Right lobe of liver (tissue), 6 donors: ENCODE measurements at regions not wholly inside any gene's neighbourhood (a gene's known extent, or its start where the extent isn't known, plus 50 kb on each side); places are given as distances from the start of the nearest gene placed in this dataset.
A peak's percentile ranks its signal among the peaks of the same experiment; 100 is the strongest.
"Not testable (repeated sequence)": the region's sequence is repeated elsewhere in the genome, so short reads cannot be mapped to it uniquely, and the experiment has no call there.

Source experiments
- ATAC-seq, 4 donors: fragments of 200-7000 bp; cut with Tn5 transposase; one replicate each; pipeline ENCODE4 v1.9.1; 2020; ENCODE audit warnings: mild to moderate bottlenecking in 4 of 4, moderate library complexity in 4 of 4
- DNase-seq, 3 donors: peaks; one replicate each; pipeline ENCODE4 v3.0.0-alpha.2; 2020
- H3K27ac ChIP-seq, 3 donors: fragments of 200-600 bp; one replicate each; pipeline ENCODE4 v1.8.0; 2022
- H3K27me3 ChIP-seq, 2 donors: fragments of 200-600 bp; one replicate each; pipeline ENCODE4 v1.8.0; 2022
- H3K36me3 ChIP-seq, 4 donors: fragments of 200-600 bp; sonication (generic) in 1 of 4; one replicate each; pipeline versions ENCODE4 v1.5.1 to v1.8.0; 2017 to 2022; ENCODE audit warnings: control low read depth in 1 of 4
- H3K4me1 ChIP-seq, 4 donors: fragments of 200-600 bp; sonication (generic) in 1 of 4; one replicate each; pipeline versions ENCODE4 v1.5.1 to v1.8.0; 2017 to 2022; ENCODE audit warnings: control low read depth in 1 of 4
- H3K4me3 ChIP-seq, 3 donors: fragments of 200-600 bp; one replicate each; pipeline ENCODE4 v1.8.0; 2022
- H3K9me3 ChIP-seq, 4 donors: fragments of 200-600 bp; sonication (generic) in 1 of 4; one replicate each; pipeline versions ENCODE4 v1.5.1 to v1.8.0; 2017 to 2022; ENCODE audit warnings: control low read depth in 1 of 4
- CTCF ChIP-seq, 4 donors: fragments of 200-600 bp in 3 of 4; fragments of 450-650 bp in 1 of 4; IDR thresholded peaks; one replicate each; pipeline versions ENCODE4 v1.5.1 to v1.8.0; 2016 to 2022; ENCODE audit warnings: antibody characterized with exemption in 4 of 4, mild to moderate bottlenecking in 2 of 4
- POLR2A ChIP-seq: fragments of 450-650 bp; IDR thresholded peaks from one replicate; pipeline ENCODE4 v1.6.1; 2017; ENCODE audit warnings: antibody characterized with exemption, mild to moderate bottlenecking
- WGBS: methylation state at CpG from one replicate; pipeline ENCODE4 v1.1.6; 2018; ENCODE audit warnings: low coverage, low lambda C conversion rate; ENCODE audit not compliant: insufficient coverage; ENCODE audit errors: missing lambda C conversion rate; 5-methylcytosine and 5-hydroxymethylcytosine counted together
- intact Hi-C, 2 donors: fragments of 100-400 bp; cut with DNase I; formaldehyde crosslinking; loops; one replicate each; pipeline versions ENCODE4 v1.11.2 to v1.14.1; 2022
- donor health status: DM: no; HTN: yes; CAD: no.
- donor health status: DM: no; HTN: no; CAD: no.
- donor health status: DM: no; HTN: no; CAD: no.
- donor health status: DM: no; HTN: yes; CAD: no.
- donor health status: DM: no; HTN: yes; CAD: no.

- no peak for TF ChIP-seq CTCF (IDR thresholded peaks at IDR 0.05)
- no peak for TF ChIP-seq POLR2A
- no peaks in the 10 kb centered on the region for H3K4me1 ChIP-seq
- H3K4me3 ChIP-seq, result no peak overlapping the region
- H3K9me3 ChIP-seq, result no peaks in the 10 kb centered on the region
- no peaks in the 10 kb centered on the region for H3K27me3 ChIP-seq
- H3K36me3 ChIP-seq, result no peaks in the 10 kb centered on the region
- no peak overlapping the region for H3K27ac ChIP-seq
- intact Hi-C loops, result no loop called here
- DNase-seq (no peak), ATAC-seq (no peak)
- 80% methylated on average over 1 of the region's 1 CpG for WGBS
Observed at GRCh38 chr4:55002431-55002830, 123.0 kb downstream of the KDR start.

GRCh38 chr4:55001538-55001937 lies 123.9 kb downstream of the KDR start:
- ATAC-seq (no peak), DNase-seq (no peak)
- no peaks in the 10 kb centered on the region for H3K4me1 ChIP-seq
- 47% methylated on average over 1 of the region's 1 CpG for WGBS
- TF ChIP-seq POLR2A, result no peak
- TF ChIP-seq CTCF (IDR thresholded peaks at IDR 0.05), result no peak
- H3K36me3 ChIP-seq, result no peaks in the 10 kb centered on the region
- no peaks in the 10 kb centered on the region for H3K27me3 ChIP-seq
- H3K27ac ChIP-seq, result no peak overlapping the region
- intact Hi-C loops, result no loop called here
- H3K9me3 ChIP-seq, result no peaks in the 10 kb centered on the region
- no peak overlapping the region for H3K4me3 ChIP-seq

GRCh38 chr4:54999003-54999402 lies 126.4 kb downstream of the KDR start:
- intact Hi-C loops, result no loop called here
- Histone ChIP-seq H3K4me3 (no peak overlapping the region), H3K9me3 (no peaks in the 10 kb centered on the region), H3K4me1 (no peaks in the 10 kb centered on the region), H3K27ac (no peak overlapping the region), H3K36me3 (no peaks in the 10 kb centered on the region), H3K27me3 (no peaks in the 10 kb centered on the region)
- TF ChIP-seq CTCF (IDR thresholded peaks at IDR 0.05) (peak in 3 of 4 donors; percentile 15 to 25 (median 22)), POLR2A (no peak)
- no peak for DNase-seq
- ATAC-seq, result peak in 2 of 4 donors; percentile 23 to 34

GRCh38 chr4:54993473-54994026 lies 131.8 kb downstream of the KDR start:
- ATAC-seq, H3K4me3 ChIP-seq, H3K27me3 ChIP-seq, H3K4me1 ChIP-seq, intact Hi-C loops, H3K36me3 ChIP-seq, H3K9me3 ChIP-seq, H3K27ac ChIP-seq, DNase-seq: not testable (repeated sequence)
- WGBS, result 60% methylated on average over 1 of the region's 28 CpGs

- Histone ChIP-seq H3K9me3 (no peaks in the 10 kb centered on the region), H3K27me3 (no peaks in the 10 kb centered on the region), H3K27ac (no peak overlapping the region), H3K4me3 (no peak overlapping the region), H3K4me1 (no peaks in the 10 kb centered on the region), H3K36me3 (no peaks in the 10 kb centered on the region)
- ATAC-seq, result no peak
- WGBS, result 25% methylated on average over 1 of the region's 1 CpG
- no peak for TF ChIP-seq CTCF (IDR thresholded peaks at IDR 0.05)
- TF ChIP-seq POLR2A, result no peak
- intact Hi-C loops, result no loop called here
- DNase-seq, result no peak
Observed at GRCh38 chr4:54992266-54992665, 133.1 kb downstream of the KDR start.
